Endothelial cell of umbilical vein (primary cell): ENCODE measurements at regions not wholly inside any gene's neighbourhood (a gene's known extent, or its start where the extent isn't known, plus 50 kb on each side); places are given as distances from the start of the nearest gene placed in this dataset.

ENCODE experiments used
- BruUV-seq: library from RNA; stranded (reverse); fragments of 400-500 nt; replicated peaks from 2 replicates; lab custom pipeline; 2021; lab: Mats Ljungman, UMichigan
- CTCF ChIA-PET: fragments of 300-600, 350-600 bp; sonication (Branson Sonifier 250); formaldehyde crosslinking; loops from one replicate; lab custom pipeline; 2021; ENCODE audit warnings: antibody characterized with exemption, inconsistent platforms; lab: Charles Lee
- POLR2A ChIA-PET: fragments of 300-600, 350-600 bp; sonication (Branson Sonifier 250); formaldehyde crosslinking; loops from one replicate; lab custom pipeline; 2021; ENCODE audit warnings: antibody characterized with exemption, inconsistent platforms; lab: Charles Lee
- DNase-seq: peaks from one replicate; pipeline ENCODE4 v3.0.0-alpha.2; 2011; ENCODE audit warnings: low read depth, low spot score
- FAIRE-seq: peaks from 2 replicates; lab custom pipeline; 2011; peaks lifted over from hg19 to GRCh38; lab: Jason Lieb, UNC
- H2AFZ ChIP-seq: 2 replicates; pipeline ENCODE4 v1.6.0; 2012; ENCODE audit warnings: low read depth, low read length, control low read depth, inconsistent platforms
- H3K27ac ChIP-seq: 2 replicates; pipeline ENCODE4 v1.5.1; 2011; ENCODE audit warnings: low read depth, mild to moderate bottlenecking, control low read depth, low read length, moderate library complexity; ENCODE audit not compliant: insufficient read depth
- H3K27me3 ChIP-seq, 2 experiments: 2 replicates each; pipeline versions ENCODE4 v1.6.0 to v1.6.1; 2011; ENCODE audit warnings: low read length in 2 of 2, mixed read lengths in 1 of 2; ENCODE audit not compliant: control insufficient read depth in 2 of 2, insufficient read depth in 2 of 2
- H3K36me3 ChIP-seq, 2 experiments: 2 replicates in 1 of 2; 3 replicates in 1 of 2; pipeline ENCODE4 v1.5.1; 2011; ENCODE audit warnings: low read length in 2 of 2, mild to moderate bottlenecking in 1 of 2, moderate library complexity in 1 of 2; ENCODE audit not compliant: control insufficient read depth in 2 of 2, insufficient read depth in 2 of 2; ENCODE audit errors: extremely low read depth in 1 of 2
- H3K4me1 ChIP-seq: 3 replicates; pipeline ENCODE4 v1.5.1; 2011; ENCODE audit warnings: mild to moderate bottlenecking, low read length; ENCODE audit not compliant: control insufficient read depth, insufficient read depth; ENCODE audit errors: extremely low read depth
- H3K4me2 ChIP-seq: 2 replicates; pipeline ENCODE4 v1.6.1; 2011; ENCODE audit warnings: low read length, control low read depth, mixed read lengths; ENCODE audit not compliant: insufficient read depth
- H3K4me3 ChIP-seq, 3 experiments: fragments of 200-600 bp in 1 of 3; sonication (generic), shearing (Covaris generic) in 1 of 3; replicated peaks in 1 of 3; 2 replicates each; pipeline ENCODE4 v1.5.1; 2011 to 2016; ENCODE audit warnings: control low read depth in 3 of 3, low read length in 3 of 3, mild to moderate bottlenecking in 2 of 3, inconsistent platforms in 1 of 3, low read depth in 1 of 3, moderate library complexity in 1 of 3; ENCODE audit not compliant: insufficient read depth in 1 of 3
- H3K79me2 ChIP-seq: 2 replicates; pipeline ENCODE4 v1.6.0; 2012; ENCODE audit warnings: low read length, inconsistent platforms; ENCODE audit not compliant: control insufficient read depth, insufficient read depth
- H3K9ac ChIP-seq: replicated peaks from 2 replicates; pipeline ENCODE3; 2011; ENCODE audit warnings: low read length, control low read depth; ENCODE audit not compliant: insufficient read depth; ENCODE audit errors: extremely low read depth
- H3K9me1 ChIP-seq: replicated peaks from 3 replicates; pipeline ENCODE4 v1.6.0; 2011; ENCODE audit warnings: mild to moderate bottlenecking, low read length; ENCODE audit not compliant: control insufficient read depth, insufficient read depth; ENCODE audit errors: extremely low read depth
- H3K9me3 ChIP-seq: replicated peaks from 2 replicates; pipeline ENCODE4 v1.5.1; 2012; ENCODE audit warnings: low read length, inconsistent platforms; ENCODE audit not compliant: control insufficient read depth, insufficient read depth
- H4K20me1 ChIP-seq: replicated peaks from 2 replicates; pipeline ENCODE3; 2011; ENCODE audit warnings: mild to moderate bottlenecking, low read length; ENCODE audit not compliant: control insufficient read depth, insufficient read depth; ENCODE audit errors: extremely low read depth
- EZH2 ChIP-seq: IDR thresholded peaks from 2 replicates; pipeline ENCODE4 v1.6.1; 2012; ENCODE audit warnings: borderline replicate concordance, low read depth, mild to moderate bottlenecking, moderate library complexity, low read length, inconsistent platforms; ENCODE audit not compliant: severe bottlenecking
- FOS ChIP-seq: IDR thresholded peaks from 2 replicates; pipeline ENCODE4 v1.6.1; 2011; ENCODE audit warnings: mild to moderate bottlenecking, low read length, moderate library complexity, borderline replicate concordance; ENCODE audit not compliant: insufficient read depth
- GATA2 ChIP-seq: IDR thresholded peaks from 2 replicates; pipeline ENCODE4 v1.7.0; 2011; ENCODE audit warnings: low read depth, mild to moderate bottlenecking, moderate library complexity, mixed read lengths, low read length; ENCODE audit not compliant: insufficient read length, insufficient read depth
- JUN ChIP-seq: IDR thresholded peaks from 2 replicates; pipeline ENCODE4 v1.6.1; 2011; ENCODE audit warnings: borderline replicate concordance, low read depth; ENCODE audit not compliant: insufficient read length, insufficient read depth
- MYC ChIP-seq: IDR thresholded peaks from one replicate; pipeline ENCODE4 v1.6.1; 2011; ENCODE audit warnings: mild to moderate bottlenecking, low read depth, low read length
- POLR2A ChIP-seq: IDR thresholded peaks from 2 replicates; pipeline ENCODE4 v1.6.1; 2012; ENCODE audit warnings: low read depth, mild to moderate bottlenecking, control low read depth, low read length
- POLR2AphosphoS5 ChIP-seq: IDR thresholded peaks from 2 replicates; pipeline ENCODE4 v1.6.1; 2012; ENCODE audit warnings: low read depth, mild to moderate bottlenecking, control low read depth, low read length, moderate library complexity; ENCODE audit not compliant: insufficient read depth
- dilution Hi-C: fragments of 300-500 bp; cut with MboI; formaldehyde crosslinking; loops from one replicate; pipeline ENCODE4 v1.15.0; 2019; ENCODE audit warnings: low sequenced_read_pairs; ENCODE audit not compliant: extremely low pct_ligation_motif_present
- intact Hi-C: fragments of 100-400 bp; cut with micrococcal nuclease; formaldehyde crosslinking; loops from one replicate; pipeline ENCODE4 v1.10.0; 2022
- TF ChIP-seq, protein P1 (sequence below), 2 donors: IDR thresholded peaks; 1 replicate in 1 of 2; 2 replicates in 1 of 2; pipeline ENCODE4 v1.5.1; 2011; ENCODE audit warnings: low read length in 2 of 2, mild to moderate bottlenecking in 2 of 2, moderate library complexity in 2 of 2, control low read depth in 1 of 2, inconsistent platforms in 1 of 2, low read depth in 1 of 2; ENCODE audit not compliant: insufficient read depth in 1 of 2; ENCODE audit errors: extremely low read depth in 1 of 2
- TF ChIP-seq, protein P2 (sequence below): IDR thresholded peaks from 2 replicates; pipeline ENCODE4 v1.6.1; 2011; ENCODE audit not compliant: insufficient read depth, insufficient read length

DNA sequence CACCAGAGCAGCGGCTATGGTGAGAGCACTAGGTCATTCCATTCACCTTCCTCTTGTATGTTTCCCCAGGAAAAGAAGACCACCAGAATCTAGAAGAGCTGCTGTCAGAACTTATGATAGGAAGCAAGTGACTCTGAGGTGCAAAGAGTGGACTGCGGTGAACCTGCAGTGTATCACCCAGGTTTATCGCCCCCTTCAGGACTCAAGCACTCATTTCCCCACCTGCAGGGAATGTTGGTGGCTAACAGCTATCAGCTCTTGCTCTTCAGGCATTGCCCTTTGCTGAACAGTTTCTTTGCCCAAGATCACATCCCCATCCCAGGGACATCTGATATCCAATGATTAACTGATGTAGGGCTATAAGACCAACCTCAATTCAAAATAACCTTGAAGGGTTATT, 66.3 kb upstream of the IL6 start:
- H3K9me1 ChIP-seq: no peaks in the 10 kb centered on the region
- H3K36me3 ChIP-seq: no peaks in the 10 kb centered on the region
- BruUV-seq: no TSS peak
- ChIA-PET POLR2A (interaction anchor here (0.7 kb wide), 1 partner anchor 9 kb away, joined by 3 read pairs; no protein-coding TSS in a partner anchor), CTCF (interaction anchor here (0.8 to 2.0 kb wide), 6 partner anchors 9 to 100 kb away, joined by 3 to 8 read pairs (median 4); partner anchors contain the start of gene IL6)
- H3K4me1 ChIP-seq: peaks cover 23% of the 10 kb centered on the region
- no peak for DNase-seq
- H3K27me3 ChIP-seq: no peaks in the 10 kb centered on the region
- H3K9me3 ChIP-seq: no peaks in the 10 kb centered on the region
- H4K20me1 ChIP-seq: no peaks in the 10 kb centered on the region
- H3K4me3 ChIP-seq: no peak overlapping the region
- FAIRE-seq: peak; percentile 59
- H3K27ac ChIP-seq: no peak overlapping the region
- TF ChIP-seq, protein P1, sequence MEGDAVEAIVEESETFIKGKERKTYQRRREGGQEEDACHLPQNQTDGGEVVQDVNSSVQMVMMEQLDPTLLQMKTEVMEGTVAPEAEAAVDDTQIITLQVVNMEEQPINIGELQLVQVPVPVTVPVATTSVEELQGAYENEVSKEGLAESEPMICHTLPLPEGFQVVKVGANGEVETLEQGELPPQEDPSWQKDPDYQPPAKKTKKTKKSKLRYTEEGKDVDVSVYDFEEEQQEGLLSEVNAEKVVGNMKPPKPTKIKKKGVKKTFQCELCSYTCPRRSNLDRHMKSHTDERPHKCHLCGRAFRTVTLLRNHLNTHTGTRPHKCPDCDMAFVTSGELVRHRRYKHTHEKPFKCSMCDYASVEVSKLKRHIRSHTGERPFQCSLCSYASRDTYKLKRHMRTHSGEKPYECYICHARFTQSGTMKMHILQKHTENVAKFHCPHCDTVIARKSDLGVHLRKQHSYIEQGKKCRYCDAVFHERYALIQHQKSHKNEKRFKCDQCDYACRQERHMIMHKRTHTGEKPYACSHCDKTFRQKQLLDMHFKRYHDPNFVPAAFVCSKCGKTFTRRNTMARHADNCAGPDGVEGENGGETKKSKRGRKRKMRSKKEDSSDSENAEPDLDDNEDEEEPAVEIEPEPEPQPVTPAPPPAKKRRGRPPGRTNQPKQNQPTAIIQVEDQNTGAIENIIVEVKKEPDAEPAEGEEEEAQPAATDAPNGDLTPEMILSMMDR (IDR thresholded peaks at IDR 0.05; ENCODE audit: extremely low read depth in 1 of 2, insufficient read depth in 1 of 2, low read depth in 1 of 2, low read length in 2 of 2): peak in 1 of 2 donors; percentile 33
- TF ChIP-seq MYC: no peak
- intact Hi-C loops: loop anchor here (10.0 kb wide), 1 partner anchor 216 kb away; no protein-coding TSS in a partner anchor
- dilution Hi-C loops: no loop called here
- no peak overlapping the region for H3K4me2 ChIP-seq
- no peaks in the 10 kb centered on the region for H3K79me2 ChIP-seq
- H3K9ac ChIP-seq: no peak overlapping the region
- H2AFZ ChIP-seq: no peak overlapping the region

DNA sequence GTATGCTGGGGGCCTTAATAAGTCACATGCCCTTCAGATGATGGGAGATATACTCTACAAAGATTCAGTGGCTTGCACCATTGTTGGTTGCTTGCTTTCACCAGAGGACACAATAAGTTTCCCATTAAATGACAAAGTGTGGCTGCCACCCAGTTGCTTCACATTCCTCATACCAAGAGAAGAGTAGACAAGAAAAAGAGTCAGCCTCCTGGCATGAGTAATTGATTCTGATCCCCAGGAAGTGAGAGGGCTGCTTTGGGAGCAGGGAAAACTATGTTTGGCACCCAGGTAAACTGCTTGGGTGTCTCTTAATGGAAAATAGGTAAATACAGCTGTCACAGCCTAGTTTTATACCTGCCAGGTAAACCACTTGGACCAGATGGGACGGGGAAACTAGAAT, 66.7 kb upstream of the IL6 start:
- Histone ChIP-seq H2AFZ (no peak overlapping the region), H3K9me1 (no peaks in the 10 kb centered on the region), H3K4me3 (no peak overlapping the region), H3K4me1 (peaks cover 22% of the 10 kb centered on the region), H3K9me3 (no peaks in the 10 kb centered on the region), H3K27me3 (no peaks in the 10 kb centered on the region), H3K9ac (no peak overlapping the region), H3K79me2 (no peaks in the 10 kb centered on the region), H4K20me1 (no peaks in the 10 kb centered on the region), H3K36me3 (no peaks in the 10 kb centered on the region), H3K4me2 (no peak overlapping the region), H3K27ac (no peak overlapping the region)
- no TSS peak for BruUV-seq
- TF ChIP-seq JUN (no peak), MYC (no peak), GATA2 (no peak), EZH2 (no peak), FOS (no peak), POLR2AphosphoS5 (no peak), POLR2A (no peak)
- TF ChIP-seq, protein P2, sequence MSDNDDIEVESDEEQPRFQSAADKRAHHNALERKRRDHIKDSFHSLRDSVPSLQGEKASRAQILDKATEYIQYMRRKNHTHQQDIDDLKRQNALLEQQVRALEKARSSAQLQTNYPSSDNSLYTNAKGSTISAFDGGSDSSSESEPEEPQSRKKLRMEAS: no peak
- TF ChIP-seq, protein P1 (IDR thresholded peaks at IDR 0.05; ENCODE audit: extremely low read depth in 1 of 2, insufficient read depth in 1 of 2, low read depth in 1 of 2, low read length in 2 of 2): no peak
- intact Hi-C loops: loop anchor here (10.0 kb wide), 1 partner anchor 215 kb away; no protein-coding TSS in a partner anchor
- dilution Hi-C loops: no loop called here
- ChIA-PET CTCF (interaction anchor here (0.8 to 2.0 kb wide), 4 partner anchors 9 to 71 kb away, joined by 3 to 8 read pairs (median 5); partner anchors contain the start of gene IL6), POLR2A (no interaction called here)
- DNase-seq (no peak), FAIRE-seq (no peak)
